Stimulated activated CD8-positive, alpha-beta memory T cell treated with anti-CD3 and anti-CD28 coated beads, Interleukin-4, amount 100 ng/mL, for 1 hour (primary cell): ENCODE measurements at regions not wholly inside any gene's neighbourhood (a gene's known extent, or its start where the extent isn't known, plus 50 kb on each side); places are given as distances from the start of the nearest gene placed in this dataset.

Experiments
- DNase-seq, 2 donors: peaks; one replicate each; pipeline ENCODE4 v3.0.0-alpha.2; 2020; ENCODE audit warnings: low read depth in 2 of 2, low spot score in 1 of 2

GRCh38 chr11:15580056-15580774 lies 465.5 kb downstream of the INSC start:
- DNase-seq: no peak

GRCh38 chr11:15580775-15581095 lies 466.0 kb downstream of the INSC start:
- DNase-seq: no peak

- DNase-seq: no peak
These were observed 469.4 kb downstream of the INSC start for GRCh38 chr11:15584158-15584557.

- DNase-seq: no peak
These were observed 471.0 kb downstream of the INSC start for GRCh38 chr11:15585602-15586331.

GRCh38 chr11:15586741-15587473 lies 472.2 kb downstream of the INSC start:
- no peak for DNase-seq

GRCh38 chr11:15589070-15589626 lies 474.4 kb downstream of the INSC start:
- no peak for DNase-seq

- DNase-seq: no peak
These were observed 475.4 kb downstream of the INSC start for GRCh38 chr11:15590132-15590531.

GRCh38 chr11:15591112-15591537 lies 476.4 kb downstream of the INSC start:
- no peak for DNase-seq

- DNase-seq: no peak
These were observed 479.9 kb downstream of the INSC start for GRCh38 chr11:15594607-15595006.

GRCh38 chr11:15599376-15599775 lies 484.7 kb downstream of the INSC start:
- DNase-seq: no peak

- no peak for DNase-seq
These were observed 487.3 kb downstream of the INSC start for GRCh38 chr11:15602047-15602446.

- no peak for DNase-seq
These were observed 488.3 kb downstream of the INSC start for GRCh38 chr11:15602785-15603567.

- no peak for DNase-seq
These were observed 490.4 kb downstream of the INSC start for GRCh38 chr11:15605094-15605493.

- DNase-seq: no peak
These were observed 492.8 kb downstream of the INSC start for GRCh38 chr11:15607361-15608036.

- no peak for DNase-seq
These were observed 494.7 kb downstream of the INSC start for GRCh38 chr11:15609445-15609844.

GRCh38 chr11:15610881-15611280 lies 496.2 kb downstream of the INSC start:
- DNase-seq: no peak

- DNase-seq: no peak
These were observed 498.5 kb downstream of the INSC start for GRCh38 chr11:15613251-15613650.

GRCh38 chr11:15613789-15614188 lies 499.1 kb downstream of the INSC start:
- DNase-seq: no peak

GRCh38 chr11:15615398-15616096 lies 500.8 kb downstream of the INSC start:
- no peak for DNase-seq
